Karpas-422 (cell line): ENCODE measurements at regions not wholly inside any gene's neighbourhood (a gene's known extent, or its start where the extent isn't known, plus 50 kb on each side); places are given as distances from the start of the nearest gene placed in this dataset.
"Not testable (repeated sequence)": the region's sequence is repeated elsewhere in the genome, so short reads cannot be mapped to it uniquely, and the experiment has no call there.

Experiments used
- DNase-seq: peaks from one replicate; pipeline ENCODE4 v3.0.0-alpha.2; 2015
- H2AFZ ChIP-seq: fragments of 200-600 bp; sonication (generic); 2 replicates; pipeline ENCODE4 v1.6.1; 2014; ENCODE audit warnings: antibody characterized with exemption, low read length, mixed read lengths
- H3K27ac ChIP-seq: fragments of 200-600 bp; sonication (generic); 2 replicates; pipeline ENCODE4 v1.5.1; 2014; ENCODE audit warnings: mild to moderate bottlenecking, low read length, moderate library complexity
- H3K27me3 ChIP-seq: fragments of 200-600 bp; sonication (generic); 2 replicates; pipeline ENCODE4 v1.6.1; 2014; ENCODE audit warnings: low read length, mixed read lengths
- H3K36me3 ChIP-seq: fragments of 200-600 bp; sonication (generic); 2 replicates; pipeline ENCODE4 v1.6.1; 2014; ENCODE audit warnings: low read length, mixed read lengths; ENCODE audit not compliant: insufficient read depth
- H3K4me1 ChIP-seq: fragments of 200-600 bp; sonication (generic); 2 replicates; pipeline ENCODE4 v1.6.1; 2014; ENCODE audit warnings: mild to moderate bottlenecking, low read length, mixed read lengths
- H3K4me2 ChIP-seq: fragments of 200-600 bp; sonication (generic); 2 replicates; pipeline ENCODE4 v1.6.1; 2014; ENCODE audit warnings: low read length, low read depth, mild to moderate bottlenecking; ENCODE audit not compliant: poor library complexity, severe bottlenecking
- H3K4me3 ChIP-seq: fragments of 200-600 bp; sonication (generic); 2 replicates; pipeline ENCODE4 v1.5.1; 2014; ENCODE audit warnings: mild to moderate bottlenecking, antibody characterized with exemption, low read length, mixed read lengths
- H3K79me2 ChIP-seq: fragments of 200-600 bp; sonication (generic); 2 replicates; pipeline ENCODE4 v1.6.1; 2014; ENCODE audit warnings: mild to moderate bottlenecking, low read length, mixed read lengths
- H3K9ac ChIP-seq: fragments of 200-600 bp; sonication (generic); 2 replicates; pipeline ENCODE4 v1.6.0; 2014; ENCODE audit warnings: low read length
- H3K9me2 ChIP-seq: fragments of 200-600 bp; sonication (generic), shearing (Covaris generic); replicated peaks from 2 replicates; pipeline ENCODE4 v1.6.0; 2014; ENCODE audit warnings: mild to moderate bottlenecking, low read length, moderate library complexity; ENCODE audit not compliant: insufficient read depth
- H3K9me3 ChIP-seq: fragments of 300-700, 200-600 bp; sonication (generic); 2 replicates; pipeline ENCODE4 v1.6.1; 2014; ENCODE audit warnings: low read length, mixed read lengths
- H4K20me1 ChIP-seq: fragments of 200-600 bp; sonication (generic); 2 replicates; pipeline ENCODE4 v1.6.1; 2014; ENCODE audit warnings: mild to moderate bottlenecking, antibody characterized with exemption, low read length, low read depth; ENCODE audit not compliant: insufficient read depth

GRCh38 chr3:195960164-195960563 lies 51.8 kb upstream of the TNK2 start:
- not testable (repeated sequence) for H3K27me3 ChIP-seq, H2AFZ ChIP-seq, H3K9ac ChIP-seq, DNase-seq, H3K79me2 ChIP-seq, H4K20me1 ChIP-seq, H3K9me2 ChIP-seq, H3K9me3 ChIP-seq, H3K4me3 ChIP-seq, H3K27ac ChIP-seq, H3K4me1 ChIP-seq, H3K4me2 ChIP-seq
- peaks cover 15% of the 10 kb centered on the region for H3K36me3 ChIP-seq

GRCh38 chr3:195959367-195960157 lies 51.2 kb upstream of the TNK2 start:
- not testable (repeated sequence) for H2AFZ ChIP-seq, H4K20me1 ChIP-seq, H3K36me3 ChIP-seq, H3K4me3 ChIP-seq, H3K27me3 ChIP-seq, H3K4me2 ChIP-seq, H3K4me1 ChIP-seq, DNase-seq, H3K9me2 ChIP-seq, H3K9me3 ChIP-seq, H3K27ac ChIP-seq, H3K9ac ChIP-seq, H3K79me2 ChIP-seq

- not testable (repeated sequence) for H3K4me3 ChIP-seq, H3K79me2 ChIP-seq, H3K27me3 ChIP-seq, H3K27ac ChIP-seq, H3K4me1 ChIP-seq, H3K4me2 ChIP-seq, H4K20me1 ChIP-seq, H3K9ac ChIP-seq, H3K9me3 ChIP-seq, H3K36me3 ChIP-seq, H3K9me2 ChIP-seq, H2AFZ ChIP-seq, DNase-seq
Observed at GRCh38 chr3:195958736-195959135, 50.4 kb upstream of the TNK2 start.
